ENCODE measurements at regions not wholly inside any gene's neighbourhood (a gene's known extent, or its start where the extent isn't known, plus 50 kb on each side); places are given as distances from the start of the nearest gene placed in this dataset.

DNA sequence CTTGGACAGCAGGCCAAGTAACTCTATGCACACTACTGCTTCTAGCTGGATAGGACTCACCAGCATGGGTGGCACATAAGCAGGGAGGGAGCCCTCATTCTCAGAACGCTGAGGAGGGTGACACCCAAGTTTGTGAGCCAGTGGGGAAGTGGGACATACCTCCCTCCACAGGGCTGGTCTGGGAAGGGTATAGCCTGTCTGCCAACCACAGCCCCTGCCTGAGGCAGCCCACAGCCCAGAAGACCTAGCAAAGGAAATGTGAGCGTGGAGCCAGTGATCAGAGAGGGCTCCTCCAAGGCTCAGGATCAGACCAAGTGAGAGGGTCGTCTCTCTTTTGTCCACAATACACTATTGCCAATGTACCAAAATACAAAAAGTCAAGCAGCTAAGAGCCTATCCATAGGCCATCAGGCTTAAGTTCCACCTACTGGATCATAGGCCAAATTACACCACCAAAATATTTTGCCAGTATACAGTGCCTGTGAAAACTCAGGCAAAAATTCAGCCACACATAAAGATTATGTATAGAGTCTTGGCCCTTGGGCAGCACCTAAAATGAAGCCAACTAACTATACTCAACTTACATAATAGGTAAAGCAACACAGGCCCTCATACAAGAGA lies 1203.1 kb downstream of the PCDH18 start:
- ATAC-seq, result peak in 1 of 2 experiments; percentile 61; a peak in 3 of 6 replicates
- H3K4me3 ChIP-seq, result no peak overlapping the region
- no peak for TF ChIP-seq HOXA7 (CRISPR knock-in tag; IDR thresholded peaks at IDR 0.05)
- TF ChIP-seq JUNB (IDR thresholded peaks at IDR 0.05), result no peak
- no peak for TF ChIP-seq FOXS1 (CRISPR knock-in tag; IDR thresholded peaks at IDR 0.05)
- peak in 1 of 2 experiments; percentile 1 for DNase-seq (ENCODE audit: low read depth in 1 of 2, low spot score in 1 of 2)
- ChIA-PET POLR2A (no interaction called here), CTCF (no interaction called here)
- H3K4me1 ChIP-seq, result no peaks in the 10 kb centered on the region
- H3K27ac ChIP-seq, result no peak overlapping the region
- FAIRE-seq, result no peak
- WGBS (ENCODE audit: missing lambda C conversion rate), result 64% methylated on average over 2 of the region's 3 CpGs
- no peaks in the 10 kb centered on the region for H3K9me3 ChIP-seq
- H3K4me2 ChIP-seq, result no peak overlapping the region

DNA sequence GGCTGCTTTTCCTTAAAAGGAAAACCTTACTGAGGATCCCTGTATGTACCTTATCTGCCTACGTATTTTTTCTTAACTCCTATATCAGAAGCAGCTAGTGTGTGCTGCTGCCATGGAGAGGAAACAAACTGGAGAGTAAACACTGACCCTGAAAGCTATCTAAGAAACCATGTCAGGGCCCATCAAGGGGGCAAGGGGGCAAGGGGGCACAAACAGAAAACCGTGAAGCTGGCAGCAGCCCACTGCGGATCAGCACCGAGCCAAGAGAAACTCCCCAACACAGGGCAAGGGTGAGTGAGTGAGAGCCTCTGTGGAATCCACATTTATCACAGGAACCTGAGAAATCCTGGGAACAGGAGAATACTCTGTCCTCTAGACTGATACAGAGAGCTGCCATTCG lies 1204.2 kb downstream of the PCDH18 start:
- 34% methylated on average over 5 of the region's 5 CpGs for WGBS (ENCODE audit: missing lambda C conversion rate)
- ATAC-seq, result no peak
- H3K4me1 ChIP-seq, result no peaks in the 10 kb centered on the region
- no peak for DNase-seq (ENCODE audit: low read depth in 1 of 2, low spot score in 1 of 2)
- no peak overlapping the region for H3K4me3 ChIP-seq
- TF ChIP-seq FOSB (CRISPR knock-in tag; IDR thresholded peaks at IDR 0.05) (no peak), JUN (IDR thresholded peaks at IDR 0.05) (no peak), CBX8 (IDR thresholded peaks at IDR 0.05) (no peak), ZSCAN20 (CRISPR knock-in tag; IDR thresholded peaks at IDR 0.05) (no peak), EHMT2 (IDR thresholded peaks at IDR 0.05; ENCODE audit: low read depth) (no peak), KDM1A (IDR thresholded peaks at IDR 0.05; ENCODE audit: low read depth) (no peak), RARB (CRISPR knock-in tag; IDR thresholded peaks at IDR 0.05) (no peak), TP53 (CRISPR knock-in tag; IDR thresholded peaks at IDR 0.05) (no peak), HOXA7 (CRISPR knock-in tag; IDR thresholded peaks at IDR 0.05) (no peak)
- TF ChIP-seq, protein P1, sequence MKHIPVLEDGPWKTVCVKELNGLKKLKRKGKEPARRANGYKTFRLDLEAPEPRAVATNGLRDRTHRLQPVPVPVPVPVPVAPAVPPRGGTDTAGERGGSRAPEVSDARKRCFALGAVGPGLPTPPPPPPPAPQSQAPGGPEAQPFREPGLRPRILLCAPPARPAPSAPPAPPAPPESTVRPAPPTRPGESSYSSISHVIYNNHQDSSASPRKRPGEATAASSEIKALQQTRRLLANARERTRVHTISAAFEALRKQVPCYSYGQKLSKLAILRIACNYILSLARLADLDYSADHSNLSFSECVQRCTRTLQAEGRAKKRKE (CRISPR knock-in tag; IDR thresholded peaks at IDR 0.05; ENCODE audit: low read depth), result no peak
- TF ChIP-seq, protein P2, sequence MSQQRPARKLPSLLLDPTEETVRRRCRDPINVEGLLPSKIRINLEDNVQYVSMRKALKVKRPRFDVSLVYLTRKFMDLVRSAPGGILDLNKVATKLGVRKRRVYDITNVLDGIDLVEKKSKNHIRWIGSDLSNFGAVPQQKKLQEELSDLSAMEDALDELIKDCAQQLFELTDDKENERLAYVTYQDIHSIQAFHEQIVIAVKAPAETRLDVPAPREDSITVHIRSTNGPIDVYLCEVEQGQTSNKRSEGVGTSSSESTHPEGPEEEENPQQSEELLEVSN (IDR thresholded peaks at IDR 0.05; ENCODE audit: borderline replicate concordance, low read depth), result no peak
- H3K4me2 ChIP-seq, result no peak overlapping the region
- H3K27ac ChIP-seq, result no peak overlapping the region
- ChIA-PET POLR2A (no interaction called here), CTCF (no interaction called here)
- FAIRE-seq, result no peak
- no peaks in the 10 kb centered on the region for H3K9me3 ChIP-seq

DNA sequence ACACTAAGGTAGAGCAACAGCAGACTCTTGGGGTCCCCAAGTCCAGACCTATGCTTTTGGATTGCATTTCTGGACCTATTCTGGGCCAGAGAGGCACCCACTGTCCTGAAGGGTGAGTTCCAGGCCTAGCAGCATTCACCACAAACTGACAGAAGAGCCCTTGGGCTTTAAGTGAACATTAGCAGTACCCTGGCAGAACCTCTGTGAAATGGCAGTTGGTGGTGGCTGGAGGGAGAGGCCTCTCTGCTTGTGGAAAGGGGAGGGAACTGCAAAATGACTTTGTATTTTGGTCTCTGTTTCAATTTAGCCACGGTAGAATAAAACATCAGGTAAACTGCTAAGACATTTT lies 1211.9 kb downstream of the PCDH18 start:
- ATAC-seq (no peak; a peak in 3 of 6 replicates), FAIRE-seq (no peak), DNase-seq (ENCODE audit: low read depth in 1 of 2, low spot score in 1 of 2) (no peak)
- Histone ChIP-seq H3K4me3 (no peak overlapping the region), H3K4me1 (peaks cover 13% of the 10 kb centered on the region), H3K27ac (peak overlapping the region; percentile 54 to 74), H3K9me3 (no peaks in the 10 kb centered on the region), H3K4me2 (peak overlapping the region; percentile 50)
- TF ChIP-seq FOSL2 (IDR thresholded peaks at IDR 0.05) (no peak), FOSL2 (CRISPR knock-in tag; IDR thresholded peaks at IDR 0.05) (no peak), HOXB5 (CRISPR knock-in tag; IDR thresholded peaks at IDR 0.05) (no peak)
- 16% methylated on average over 1 of the region's 1 CpG for WGBS (ENCODE audit: missing lambda C conversion rate)
- CTCF ChIA-PET, result no interaction called here
- POLR2A ChIA-PET, result no interaction called here

DNA sequence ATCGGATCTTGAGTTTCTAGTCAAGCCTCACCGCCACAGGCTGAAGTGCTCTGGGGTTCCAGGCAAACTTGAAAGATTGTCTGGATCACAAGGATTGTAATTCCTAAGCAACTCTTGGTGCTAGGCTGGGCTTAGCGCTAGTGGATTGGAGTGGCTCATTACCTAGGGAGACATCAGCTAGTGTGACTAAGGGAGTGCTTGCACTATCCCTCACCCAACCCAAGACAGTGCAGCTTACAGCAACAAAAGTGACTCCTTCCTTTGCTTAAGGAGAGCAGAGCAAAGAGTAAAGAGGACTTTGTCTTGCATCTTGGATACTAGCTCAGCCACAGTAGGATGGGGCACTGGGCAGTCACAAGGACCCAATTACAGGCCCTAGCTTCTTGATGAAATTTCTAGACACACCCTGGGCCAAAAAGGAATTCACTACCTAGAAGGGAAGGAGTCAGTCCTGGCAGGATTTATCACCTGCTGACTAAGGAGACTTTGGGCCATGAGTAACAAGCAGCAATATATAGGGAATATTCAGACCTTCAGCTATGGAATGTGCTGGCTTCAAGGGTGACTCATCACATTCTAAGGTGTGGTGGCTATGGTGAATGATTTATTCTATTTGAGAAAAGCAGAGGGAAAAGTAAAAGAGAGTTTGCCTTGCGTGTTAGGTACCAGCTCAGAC lies 1212.4 kb downstream of the PCDH18 start:
- POLR2A ChIA-PET, result no interaction called here
- H3K4me3 ChIP-seq, result no peak overlapping the region
- TF ChIP-seq MAFK (IDR thresholded peaks at IDR 0.05; ENCODE audit: partially characterized antibody), result peak; percentile 86
- peak; percentile 62; the same call in 1 of the 2 replicates for TF ChIP-seq NFE2L2 (conservative IDR thresholded peaks at IDR 0.05; ENCODE audit: low read length)
- 0 out of 2 replicates have a peak, but pooled peaks have one; percentile 37 for TF ChIP-seq FOSL2 (IDR thresholded peaks at IDR 0.05)
- TF ChIP-seq FOSL2 (CRISPR knock-in tag; IDR thresholded peaks at IDR 0.05), result peak; percentile 80
- TF ChIP-seq HDAC2 (IDR thresholded peaks at IDR 0.05), result no peak
- peak overlapping the region; percentile 54 to 74 for H3K27ac ChIP-seq
- H3K4me1 ChIP-seq, result peaks cover 13% of the 10 kb centered on the region
- ATAC-seq (peak; percentile 96), DNase-seq (ENCODE audit: low read depth in 1 of 2, low spot score in 1 of 2) (peak; percentile 10 to 74), FAIRE-seq (no peak)
- 60% methylated on average over 3 of the region's 4 CpGs for WGBS (ENCODE audit: missing lambda C conversion rate)
- peak overlapping the region; percentile 50 for H3K4me2 ChIP-seq
- H3K9me3 ChIP-seq, result no peaks in the 10 kb centered on the region
- CTCF ChIA-PET, result no interaction called here

All from A549 (cell line).